ENCODE measurements at regions not wholly inside any gene's neighbourhood (a gene's known extent, or its start where the extent isn't known, plus 50 kb on each side); places are given as distances from the start of the nearest gene placed in this dataset.

DNA sequence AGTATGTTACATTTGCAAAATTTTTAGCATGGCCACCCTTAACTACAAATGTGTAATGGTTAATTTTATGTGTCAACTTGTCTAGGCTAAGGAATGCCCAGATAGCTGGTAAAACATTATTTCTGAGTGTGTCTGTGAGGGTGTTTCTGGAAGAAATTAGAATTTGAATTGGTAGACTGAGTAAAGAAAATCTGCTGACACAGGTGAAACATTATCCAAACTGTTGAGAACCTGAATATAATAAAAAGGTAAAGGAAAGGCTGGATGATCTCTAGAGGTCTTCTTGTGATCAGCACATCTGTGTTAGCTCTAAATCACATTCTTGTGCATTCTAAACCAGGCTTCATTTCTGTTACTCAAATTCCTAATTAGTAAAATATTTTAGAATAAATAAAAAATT, 100.8 kb downstream of the UCHL5 start:
- Histone ChIP-seq H3K4me3 (no peak overlapping the region), H3K9me3 (no peaks in the 10 kb centered on the region), H3K27me3 (no peaks in the 10 kb centered on the region), H3K27ac (no peak overlapping the region), H3K4me1 (no peaks in the 10 kb centered on the region), H3K36me3 (no peaks in the 10 kb centered on the region)
- no peak for ATAC-seq (ENCODE audit: low FRiP score in 2 of 2)
- no peak for DNase-seq
- TF ChIP-seq EP300 (IDR thresholded peaks at IDR 0.05) (no peak), POLR2A (IDR thresholded peaks at IDR 0.05) (no peak), POLR2AphosphoS5 (IDR thresholded peaks at IDR 0.05) (no peak)
- TF ChIP-seq, protein P1, sequence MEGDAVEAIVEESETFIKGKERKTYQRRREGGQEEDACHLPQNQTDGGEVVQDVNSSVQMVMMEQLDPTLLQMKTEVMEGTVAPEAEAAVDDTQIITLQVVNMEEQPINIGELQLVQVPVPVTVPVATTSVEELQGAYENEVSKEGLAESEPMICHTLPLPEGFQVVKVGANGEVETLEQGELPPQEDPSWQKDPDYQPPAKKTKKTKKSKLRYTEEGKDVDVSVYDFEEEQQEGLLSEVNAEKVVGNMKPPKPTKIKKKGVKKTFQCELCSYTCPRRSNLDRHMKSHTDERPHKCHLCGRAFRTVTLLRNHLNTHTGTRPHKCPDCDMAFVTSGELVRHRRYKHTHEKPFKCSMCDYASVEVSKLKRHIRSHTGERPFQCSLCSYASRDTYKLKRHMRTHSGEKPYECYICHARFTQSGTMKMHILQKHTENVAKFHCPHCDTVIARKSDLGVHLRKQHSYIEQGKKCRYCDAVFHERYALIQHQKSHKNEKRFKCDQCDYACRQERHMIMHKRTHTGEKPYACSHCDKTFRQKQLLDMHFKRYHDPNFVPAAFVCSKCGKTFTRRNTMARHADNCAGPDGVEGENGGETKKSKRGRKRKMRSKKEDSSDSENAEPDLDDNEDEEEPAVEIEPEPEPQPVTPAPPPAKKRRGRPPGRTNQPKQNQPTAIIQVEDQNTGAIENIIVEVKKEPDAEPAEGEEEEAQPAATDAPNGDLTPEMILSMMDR (IDR thresholded peaks at IDR 0.05), result no peak

- no peaks in the 10 kb centered on the region for H3K27me3 ChIP-seq
- H3K4me1 ChIP-seq, result no peaks in the 10 kb centered on the region
- H3K27ac ChIP-seq, result no peak overlapping the region
- ATAC-seq (ENCODE audit: low FRiP score in 2 of 2) (no peak), DNase-seq (no peak)
- H3K4me3 ChIP-seq, result no peak overlapping the region
- TF ChIP-seq POLR2AphosphoS5 (IDR thresholded peaks at IDR 0.05) (no peak), POLR2A (IDR thresholded peaks at IDR 0.05) (no peak), EP300 (IDR thresholded peaks at IDR 0.05) (no peak)
- TF ChIP-seq, protein P1 (IDR thresholded peaks at IDR 0.05), result no peak
- H3K36me3 ChIP-seq, result no peaks in the 10 kb centered on the region
- H3K9me3 ChIP-seq, result no peaks in the 10 kb centered on the region
Measured at GRCh38 chr1:192958871-192959270, 100.3 kb downstream of the UCHL5 start.

- DNase-seq, result no peak
Measured at GRCh38 chr1:192959657-192960186, 99.4 kb downstream of the UCHL5 start.

More at GRCh38 chr1:192959657-192960186, 99.4 kb downstream of the UCHL5 start:
- Histone ChIP-seq H3K36me3 (no peaks in the 10 kb centered on the region), H3K4me3 (no peak overlapping the region), H3K27ac (no peak overlapping the region), H3K27me3 (no peaks in the 10 kb centered on the region), H3K4me1 (no peaks in the 10 kb centered on the region), H3K9me3 (no peaks in the 10 kb centered on the region)
- TF ChIP-seq, protein P1 (IDR thresholded peaks at IDR 0.05), result no peak
- TF ChIP-seq POLR2A (IDR thresholded peaks at IDR 0.05), result no peak
- no peak for TF ChIP-seq POLR2AphosphoS5 (IDR thresholded peaks at IDR 0.05)
- TF ChIP-seq EP300 (IDR thresholded peaks at IDR 0.05), result no peak
- no peak for ATAC-seq (ENCODE audit: low FRiP score in 2 of 2)

Small RNA genes lying in the stretch of these regions (small RNA-seq; reads per million reads assigned to genes)
- gene RN7SKP126, result 0 reads per million in 4 donors

Data from upper lobe of left lung (tissue), 6 donors.